A549 (cell line): ENCODE measurements at regions not wholly inside any gene's neighbourhood (a gene's known extent, or its start where the extent isn't known, plus 50 kb on each side); places are given as distances from the start of the nearest gene placed in this dataset.
"Not testable (repeated sequence)": the region's sequence is repeated elsewhere in the genome, so short reads cannot be mapped to it uniquely, and the experiment has no call there.

Experiments
- CBX2 ChIP-seq: fragments of 200-600 bp; sonication (generic); IDR thresholded peaks from 2 replicates; pipeline ENCODE4 v1.6.1; 2016; ENCODE audit warnings: low read depth, mild to moderate bottlenecking, borderline replicate concordance
- CBX8 ChIP-seq: fragments of 200-600 bp; sonication (generic); IDR thresholded peaks from 2 replicates; pipeline ENCODE4 v1.6.1; 2016
- CTCF ChIP-seq: fragments of >200 bp; sonication (Bioruptor Twin); formaldehyde crosslinking; IDR thresholded peaks from 3 replicates; pipeline ENCODE4 v1.5.1; 2016
- ELK1 ChIP-seq: fragments of 150-350 bp; IDR thresholded peaks from 2 replicates; pipeline ENCODE4 v1.6.1; 2014; ENCODE audit warnings: low read depth, mild to moderate bottlenecking, low read length
- EP300 ChIP-seq, 2 experiments: fragments of >200 bp; sonication (Bioruptor Twin); formaldehyde crosslinking; IDR thresholded peaks; 2 replicates in 1 of 2; 3 replicates in 1 of 2; pipeline ENCODE4 v1.6.1; 2016 to 2017
- JUN ChIP-seq, 2 experiments: fragments of >200 bp; sonication (Bioruptor Twin); formaldehyde crosslinking; IDR thresholded peaks; 2 replicates in 1 of 2; 3 replicates in 1 of 2; pipeline ENCODE4 v1.6.1; 2016 to 2017
- MAX ChIP-seq: IDR thresholded peaks from 2 replicates; pipeline ENCODE4 v1.6.1; 2012
- POLR2A ChIP-seq: IDR thresholded peaks from 2 replicates; pipeline ENCODE4 v1.6.1; 2012; ENCODE audit warnings: mild to moderate bottlenecking, low read length
- POLR2AphosphoS2 ChIP-seq: conservative IDR thresholded peaks from 2 replicates; pipeline ENCODE4 v1.6.1; 2012; ENCODE audit warnings: low read length, improper control_type of control experiment, inconsistent platforms
- REST ChIP-seq: fragments of 200-600 bp; sonication (generic); IDR thresholded peaks from 2 replicates; pipeline ENCODE4 v1.6.1; 2016; ENCODE audit warnings: antibody characterized with exemption, mild to moderate bottlenecking, moderate library complexity
- RFX5 ChIP-seq: fragments of 450-650 bp; IDR thresholded peaks from 2 replicates; pipeline ENCODE4 v1.7.1; 2014; ENCODE audit warnings: antibody characterized with exemption, mild to moderate bottlenecking, moderate library complexity
- SMC3 ChIP-seq: fragments of >200 bp; sonication (Bioruptor Twin); formaldehyde crosslinking; IDR thresholded peaks from 3 replicates; pipeline ENCODE4 v1.6.1; 2018; ENCODE audit warnings: inconsistent platforms

- TF ChIP-seq CTCF; CBX2; ELK1; MAX; POLR2A; RFX5; CBX8; REST; EP300 (IDR thresholded peaks at IDR 0.05); JUN (IDR thresholded peaks at IDR 0.05); SMC3; POLR2AphosphoS2: not testable (repeated sequence)
Observed at GRCh38 chr3:106112561-106112960, 243.7 kb upstream of the CBLB start.
